SK-N-SH (cell line): ENCODE measurements at regions not wholly inside any gene's neighbourhood (a gene's known extent, or its start where the extent isn't known, plus 50 kb on each side); places are given as distances from the start of the nearest gene placed in this dataset.

Experiments used
- CTCF ChIP-seq: fragments of 200-600 bp; sonication (generic); IDR thresholded peaks from 2 replicates; pipeline ENCODE4 v1.6.1; 2017; ENCODE audit warnings: antibody characterized with exemption, mild to moderate bottlenecking, moderate library complexity
- JUND ChIP-seq: IDR thresholded peaks from 2 replicates; pipeline ENCODE4 v1.4.0; 2012
- MXI1 ChIP-seq: IDR thresholded peaks from 2 replicates; pipeline ENCODE4 v1.6.1; 2012; ENCODE audit warnings: mild to moderate bottlenecking, low read depth, low read length, improper control_type of control experiment
- POLR2AphosphoS5 ChIP-seq: IDR thresholded peaks from 2 replicates; pipeline ENCODE4 v1.6.1; 2012; ENCODE audit warnings: low read depth, low read length
- RAD21 ChIP-seq: IDR thresholded peaks from 2 replicates; pipeline ENCODE4 v1.6.1; 2012; ENCODE audit warnings: mild to moderate bottlenecking, low read length
- REST ChIP-seq: IDR thresholded peaks from 2 replicates; pipeline ENCODE4 v1.6.1; 2012; ENCODE audit warnings: mild to moderate bottlenecking, low read depth, low read length, moderate library complexity
- RFX5 ChIP-seq: IDR thresholded peaks from 2 replicates; pipeline ENCODE4 v1.6.1; 2012; ENCODE audit warnings: mild to moderate bottlenecking, improper control_type of control experiment, low read length
- USF1 ChIP-seq: IDR thresholded peaks from 2 replicates; pipeline ENCODE4 v1.4.0; 2012; ENCODE audit warnings: low read depth, borderline replicate concordance

- no peak for TF ChIP-seq CTCF
- TF ChIP-seq USF1 = no peak
- TF ChIP-seq REST = no peak
- no peak for TF ChIP-seq RAD21
- no peak for TF ChIP-seq RFX5
- no peak for TF ChIP-seq POLR2AphosphoS5
- TF ChIP-seq JUND = no peak
- TF ChIP-seq MXI1 = no peak
These were observed 296.9 kb downstream of the NUAK1 start for GRCh38 chr12:105841840-105842239.
